HCT116 (cell line): ENCODE measurements at regions not wholly inside any gene's neighbourhood (a gene's known extent, or its start where the extent isn't known, plus 50 kb on each side); places are given as distances from the start of the nearest gene placed in this dataset.

ENCODE experiments used
- ATAC-seq: fragments of 200-7000 bp; cut with Tn5 transposase; 2 replicates; pipeline ENCODE4 v1.9.1; 2020; ENCODE audit warnings: mild to moderate bottlenecking, moderate library complexity
- BruUV-seq: library from RNA; stranded (reverse); fragments of 400-500 nt; replicated peaks from 2 replicates; lab custom pipeline; 2021; lab: Mats Ljungman, UMichigan
- CTCF ChIA-PET: fragments of 300-600 bp; sonication (Branson Sonifier 250); formaldehyde crosslinking; loops from one replicate; lab custom pipeline; 2021; ENCODE audit warnings: antibody characterized with exemption; lab: Charles Lee
- POLR2A ChIA-PET: fragments of 300-600, 350-600 bp; sonication (Branson Sonifier 250); formaldehyde crosslinking; loops from one replicate; lab custom pipeline; 2021; ENCODE audit warnings: antibody characterized with exemption; lab: Charles Lee
- RAD21 ChIA-PET, 2 experiments: fragments of 300-600 bp; sonication (Branson Sonifier 250); formaldehyde crosslinking; loops; one replicate each; lab custom pipeline; 2023; ENCODE audit warnings: low total read pairs in 2 of 2; ENCODE audit not compliant: uncharacterized antibody in 2 of 2, unreplicated experiment in 2 of 2, low non-redundant PET in 1 of 2; lab: Charles Lee
- DNase-seq: peaks from one replicate; pipeline ENCODE4 v3.0.0-alpha.2; 2010; ENCODE audit warnings: low read depth, low spot score
- H2AFZ ChIP-seq: fragments of 200-600 bp; shearing (Covaris generic), sonication (generic); 2 replicates; pipeline ENCODE4 v1.6.1; 2017; ENCODE audit warnings: low read depth, mixed run types, mixed read lengths, antibody characterized with exemption, low read length; ENCODE audit not compliant: poor library complexity, severe bottlenecking
- H3K27ac ChIP-seq: 2 replicates; pipeline ENCODE4 v1.5.1; 2012; ENCODE audit warnings: low read depth, low read length
- H3K27me3 ChIP-seq: fragments of 200-600 bp; sonication (generic); 2 replicates; pipeline ENCODE4 v1.6.1; 2016; ENCODE audit warnings: mixed run types, low read length, mixed read lengths; ENCODE audit not compliant: insufficient read depth
- H3K36me3 ChIP-seq, 2 experiments: fragments of 200-500 bp in 1 of 2; fragments of 200-600 bp in 1 of 2; sonication (Bioruptor generic) in 1 of 2; sonication (generic) in 1 of 2; 2 replicates each; pipeline versions ENCODE4 v1.5.1 to v1.6.1; 2014 to 2016; ENCODE audit warnings: low read length in 2 of 2, inconsistent platforms in 1 of 2, mixed read lengths in 1 of 2, mixed run types in 1 of 2; ENCODE audit not compliant: insufficient read depth in 2 of 2, control insufficient read depth in 1 of 2
- H3K4me1 ChIP-seq, 2 experiments: fragments of 200-600 bp in 1 of 2; sonication (generic) in 1 of 2; 2 replicates each; pipeline versions ENCODE4 v1.5.1 to v1.6.1; 2012 to 2017; ENCODE audit warnings: low read length in 2 of 2, inconsistent platforms in 1 of 2, mild to moderate bottlenecking in 1 of 2, mixed read lengths in 1 of 2, mixed run types in 1 of 2, moderate library complexity in 1 of 2; ENCODE audit not compliant: insufficient read depth in 2 of 2, control insufficient read depth in 1 of 2
- H3K4me2 ChIP-seq: fragments of 200-600 bp; sonication (generic); 2 replicates; pipeline ENCODE4 v1.6.1; 2017; ENCODE audit warnings: mixed run types, low read length, mixed read lengths
- H3K4me3 ChIP-seq, 2 experiments: fragments of 200-600 bp in 1 of 2; sonication (generic) in 1 of 2; replicated peaks in 1 of 2; 2 replicates each; pipeline ENCODE4 v1.5.1; 2011 to 2016; ENCODE audit warnings: low read length in 2 of 2, control low read depth in 1 of 2, low read depth in 1 of 2, mild to moderate bottlenecking in 1 of 2, mixed read lengths in 1 of 2, mixed run types in 1 of 2
- H3K79me2 ChIP-seq: fragments of 200-600 bp; sonication (generic); 2 replicates; pipeline ENCODE4 v1.6.1; 2017; ENCODE audit warnings: mild to moderate bottlenecking, mixed run types, low read length, moderate library complexity, mixed read lengths; ENCODE audit not compliant: insufficient read depth
- H3K9ac ChIP-seq: fragments of 200-600 bp; sonication (generic); 2 replicates; pipeline ENCODE4 v1.6.1; 2016; ENCODE audit warnings: low read length, mixed read lengths
- H3K9me2 ChIP-seq: fragments of 200-600 bp; sonication (generic), shearing (Covaris generic); 2 replicates; pipeline ENCODE4 v1.6.1; 2017; ENCODE audit warnings: mixed run types, mild to moderate bottlenecking, moderate library complexity; ENCODE audit not compliant: insufficient read depth
- H3K9me3 ChIP-seq, 2 experiments: fragments of 200-500 bp in 1 of 2; fragments of 200-600 bp in 1 of 2; sonication (Bioruptor generic) in 1 of 2; sonication (generic) in 1 of 2; 2 replicates each; pipeline ENCODE4 v1.6.1; 2014 to 2017; ENCODE audit warnings: low read length in 2 of 2, mixed read lengths in 2 of 2, inconsistent platforms in 1 of 2, low read depth in 1 of 2, mild to moderate bottlenecking in 1 of 2, mixed run types in 1 of 2, moderate library complexity in 1 of 2; ENCODE audit not compliant: control insufficient read depth in 1 of 2, insufficient read depth in 1 of 2
- H4K20me1 ChIP-seq: fragments of 200-600 bp; sonication (generic), shearing (Covaris generic); 2 replicates; pipeline ENCODE4 v1.6.1; 2017; ENCODE audit warnings: mixed run types, mild to moderate bottlenecking, moderate library complexity; ENCODE audit not compliant: insufficient read depth
- CBX3 ChIP-seq: IDR thresholded peaks from 2 replicates; pipeline ENCODE4 v1.6.1; 2012; ENCODE audit warnings: low read depth
- CTCF ChIP-seq, 3 experiments: fragments of 200-600 bp in 1 of 3; sonication (generic) in 1 of 3; IDR thresholded peaks in 2 of 3; conservative IDR thresholded peaks in 1 of 3; 2 replicates each; pipeline ENCODE4 v1.5.1; 2012 to 2017; ENCODE audit warnings: low read depth in 2 of 3, low read length in 2 of 3, antibody characterized with exemption in 1 of 3, borderline replicate concordance in 1 of 3, control low read depth in 1 of 3, mild to moderate bottlenecking in 1 of 3, mixed read lengths in 1 of 3, mixed run types in 1 of 3, moderate library complexity in 1 of 3; ENCODE audit not compliant: insufficient read depth in 1 of 3
- EGR1 ChIP-seq: IDR thresholded peaks from 2 replicates; pipeline ENCODE4 v1.6.1; 2012; ENCODE audit warnings: low read depth
- EZH2 ChIP-seq: fragments of 200-600 bp; sonication (generic); IDR thresholded peaks from 2 replicates; pipeline ENCODE4 v1.6.1; 2017; ENCODE audit warnings: antibody characterized with exemption, mixed run types
- EZH2phosphoT487 ChIP-seq: fragments of 200-600 bp; IDR thresholded peaks from 2 replicates; pipeline ENCODE4 v1.6.1; 2018; ENCODE audit warnings: antibody characterized with exemption, borderline replicate concordance
- FOSL1 ChIP-seq: IDR thresholded peaks from 2 replicates; pipeline ENCODE4 v1.6.1; 2012; ENCODE audit warnings: low read depth
- MAX ChIP-seq: IDR thresholded peaks from 2 replicates; pipeline ENCODE4 v1.6.1; 2012
- POLR2A ChIP-seq: IDR thresholded peaks from 2 replicates; pipeline ENCODE4 v1.7.0; 2011; ENCODE audit warnings: borderline replicate concordance; ENCODE audit not compliant: insufficient read depth, insufficient read length; ENCODE audit errors: extremely low read depth
- RAD21 ChIP-seq: IDR thresholded peaks from 2 replicates; pipeline ENCODE4 v1.6.1; 2012; ENCODE audit warnings: low read depth, mild to moderate bottlenecking
- REST ChIP-seq: IDR thresholded peaks from 2 replicates; pipeline ENCODE4 v1.6.1; 2012; ENCODE audit warnings: low read depth
- SP1 ChIP-seq: IDR thresholded peaks from 2 replicates; pipeline ENCODE4 v1.6.1; 2012; ENCODE audit warnings: low read depth
- SRF ChIP-seq: IDR thresholded peaks from 2 replicates; pipeline ENCODE4 v1.6.1; 2012; ENCODE audit warnings: low read depth
- TCF7L2 ChIP-seq: IDR thresholded peaks from 2 replicates; pipeline ENCODE4 v1.7.0; 2011; ENCODE audit warnings: borderline replicate concordance, inconsistent platforms; ENCODE audit not compliant: insufficient read depth, insufficient read length; ENCODE audit errors: extremely low read depth
- YY1 ChIP-seq: IDR thresholded peaks from 2 replicates; pipeline ENCODE4 v1.6.1; 2011; ENCODE audit warnings: low read length, low read depth, moderate library complexity, mild to moderate bottlenecking; ENCODE audit not compliant: insufficient replicate concordance; ENCODE audit errors: extremely low read depth
- ZNF274 ChIP-seq: fragments of 200-500 bp; sonication (Bioruptor generic); IDR thresholded peaks from 2 replicates; pipeline ENCODE4 v1.6.1; 2014; ENCODE audit warnings: mild to moderate bottlenecking, low read depth, low read length, inconsistent platforms
- intact Hi-C: fragments of 100-400 bp; cut with micrococcal nuclease; formaldehyde crosslinking; loops from 2 replicates; pipeline ENCODE4 v1.10.0; 2022

GRCh38 chr5:135134691-135135381 lies 100.8 kb upstream of the PITX1 start:
- H3K27me3 ChIP-seq, result no peaks in the 10 kb centered on the region
- DNase-seq (no peak), ATAC-seq (no peak)
- no peak overlapping the region for H3K4me3 ChIP-seq
- no TSS peak for BruUV-seq
- H3K9me3 ChIP-seq, result no peaks in the 10 kb centered on the region
- H3K9ac ChIP-seq, result no peak overlapping the region
- H2AFZ ChIP-seq, result no peak overlapping the region
- TF ChIP-seq MAX (no peak), TCF7L2 (no peak), REST (no peak), CTCF (IDR thresholded peaks at IDR 0.05 in 2 of 3, conservative IDR thresholded peaks at IDR 0.05 in 1 of 3; ENCODE audit: borderline replicate concordance in 1 of 3, insufficient read depth in 1 of 3, low read depth in 2 of 3, low read length in 2 of 3) (no peak), EZH2phosphoT487 (no peak), CBX3 (no peak), SP1 (no peak), EZH2 (no peak), YY1 (no peak), SRF (no peak), POLR2A (no peak), EGR1 (no peak), ZNF274 (no peak), FOSL1 (no peak), RAD21 (no peak)
- ChIA-PET RAD21 (no interaction called here), CTCF (no interaction called here), POLR2A (no interaction called here)
- H3K79me2 ChIP-seq, result no peaks in the 10 kb centered on the region
- no peaks in the 10 kb centered on the region for H4K20me1 ChIP-seq
- no peak overlapping the region for H3K27ac ChIP-seq
- no peaks in the 10 kb centered on the region for H3K36me3 ChIP-seq
- intact Hi-C loops, result no loop called here
- peaks cover 17 to 38% of the 10 kb centered on the region in 2 experiments for H3K4me1 ChIP-seq
- no peak overlapping the region for H3K4me2 ChIP-seq
- H3K9me2 ChIP-seq, result no peaks in the 10 kb centered on the region
